ENCODE measurements at regions not wholly inside any gene's neighbourhood (a gene's known extent, or its start where the extent isn't known, plus 50 kb on each side); places are given as distances from the start of the nearest gene placed in this dataset.

GRCh38 chr2:33775306-33775705 is 176.2 kb upstream of the FAM98A start:
- no peak for DNase-seq
- no peak for ATAC-seq
- Histone ChIP-seq H3K27ac (no peak overlapping the region), H3K9me3 (no peaks in the 10 kb centered on the region), H3K4me1 (no peaks in the 10 kb centered on the region), H3K36me3 (no peaks in the 10 kb centered on the region), H3K4me3 (no peak overlapping the region), H3K27me3 (no peaks in the 10 kb centered on the region)
- WGBS (ENCODE audit: insufficient coverage, low coverage, low lambda C conversion rate, missing lambda C conversion rate), result 40% methylated on average over 1 of the region's 21 CpGs
- TF ChIP-seq CTCF (IDR thresholded peaks at IDR 0.05) (no peak), POLR2A (IDR thresholded peaks at IDR 0.05) (no peak)
- intact Hi-C loops (cut with DNase I), result no loop called here

GRCh38 chr2:33770023-33770422 is 170.9 kb upstream of the FAM98A start:
- Histone ChIP-seq H3K27ac (no peak overlapping the region), H3K4me1 (no peaks in the 10 kb centered on the region), H3K36me3 (no peaks in the 10 kb centered on the region), H3K4me3 (no peak overlapping the region), H3K9me3 (no peaks in the 10 kb centered on the region), H3K27me3 (no peaks in the 10 kb centered on the region)
- WGBS (ENCODE audit: insufficient coverage, low coverage, low lambda C conversion rate, missing lambda C conversion rate), result 44% methylated on average over 2 of the region's 2 CpGs
- DNase-seq, result no peak
- TF ChIP-seq CTCF (IDR thresholded peaks at IDR 0.05) (no peak), POLR2A (IDR thresholded peaks at IDR 0.05) (no peak)
- intact Hi-C loops (cut with DNase I), result no loop called here
- no peak for ATAC-seq

- intact Hi-C loops (cut with DNase I), result no loop called here
- TF ChIP-seq CTCF (IDR thresholded peaks at IDR 0.05) (no peak), POLR2A (IDR thresholded peaks at IDR 0.05) (no peak)
- Histone ChIP-seq H3K4me3 (no peak overlapping the region), H3K9me3 (no peaks in the 10 kb centered on the region), H3K27ac (no peak overlapping the region), H3K4me1 (no peaks in the 10 kb centered on the region), H3K36me3 (no peaks in the 10 kb centered on the region), H3K27me3 (no peaks in the 10 kb centered on the region)
- DNase-seq (no peak), ATAC-seq (no peak)
- WGBS (ENCODE audit: insufficient coverage, low coverage, low lambda C conversion rate, missing lambda C conversion rate), result 20% methylated on average over 4 of the region's 4 CpGs
Measured at GRCh38 chr2:33766175-33766574, 167.1 kb upstream of the FAM98A start.

- Histone ChIP-seq H3K4me3 (no peak overlapping the region), H3K27ac (no peak overlapping the region), H3K27me3 (no peaks in the 10 kb centered on the region), H3K9me3 (no peaks in the 10 kb centered on the region), H3K36me3 (no peaks in the 10 kb centered on the region), H3K4me1 (no peaks in the 10 kb centered on the region)
- ATAC-seq, result peak in 1 of 4 donors; percentile 36
- DNase-seq, result no peak
- TF ChIP-seq CTCF (IDR thresholded peaks at IDR 0.05) (no peak), POLR2A (IDR thresholded peaks at IDR 0.05) (no peak)
- intact Hi-C loops (cut with DNase I), result no loop called here
- WGBS (ENCODE audit: insufficient coverage, low coverage, low lambda C conversion rate, missing lambda C conversion rate), result 3% methylated on average over 2 of the region's 2 CpGs
Measured at GRCh38 chr2:33765122-33765521, 166.0 kb upstream of the FAM98A start.

GRCh38 chr2:33764551-33764950 is 165.5 kb upstream of the FAM98A start:
- Histone ChIP-seq H3K4me1 (no peaks in the 10 kb centered on the region), H3K27me3 (no peaks in the 10 kb centered on the region), H3K36me3 (no peaks in the 10 kb centered on the region), H3K27ac (no peak overlapping the region), H3K9me3 (no peaks in the 10 kb centered on the region), H3K4me3 (no peak overlapping the region)
- no peak for TF ChIP-seq POLR2A (IDR thresholded peaks at IDR 0.05)
- no peak for TF ChIP-seq CTCF (IDR thresholded peaks at IDR 0.05)
- intact Hi-C loops (cut with DNase I), result no loop called here
- ATAC-seq (no peak), DNase-seq (no peak)
- 48% methylated on average over 5 of the region's 5 CpGs for WGBS (ENCODE audit: insufficient coverage, low coverage, low lambda C conversion rate, missing lambda C conversion rate)

Measured in right lobe of liver (tissue), 6 donors.